ENCODE measurements at regions not wholly inside any gene's neighbourhood (a gene's known extent, or its start where the extent isn't known, plus 50 kb on each side); places are given as distances from the start of the nearest gene placed in this dataset.

- TF ChIP-seq CTCF (IDR thresholded peaks at IDR 0.05; ENCODE audit: low read depth, low read length) (no peak), EZH2phosphoT487 (IDR thresholded peaks at IDR 0.05; ENCODE audit: low read depth) (no peak)
Observed at GRCh38 chr20:11451793-11452291, 465.9 kb upstream of the BTBD3 start.

Data from OCI-LY3 (cell line).